PC-3 (cell line): ENCODE measurements at regions not wholly inside any gene's neighbourhood (a gene's known extent, or its start where the extent isn't known, plus 50 kb on each side); places are given as distances from the start of the nearest gene placed in this dataset.

Source experiments
- CTCF ChIP-seq: fragments of 300-600 bp; sonication (generic); conservative IDR thresholded peaks from 2 replicates; pipeline ENCODE4 v1.5.1; 2017; ENCODE audit warnings: antibody characterized with exemption, low read depth, mild to moderate bottlenecking, low read length
- EZH2 ChIP-seq: fragments of 300-600 bp; sonication (generic); IDR thresholded peaks from one replicate; pipeline ENCODE4 v1.6.1; 2017; ENCODE audit warnings: antibody characterized with exemption, mild to moderate bottlenecking, low read length; ENCODE audit not compliant: unreplicated experiment

GRCh38 chr6:164075981-164076615 is 661.6 kb downstream of the QKI start:
- TF ChIP-seq CTCF (no peak), EZH2 (no peak)
